NB4 (cell line): ENCODE measurements at regions not wholly inside any gene's neighbourhood (a gene's known extent, or its start where the extent isn't known, plus 50 kb on each side); places are given as distances from the start of the nearest gene placed in this dataset.

ENCODE experiments used
- MYC ChIP-seq: IDR thresholded peaks from 2 replicates; pipeline ENCODE4 v1.6.1; 2011; ENCODE audit warnings: low read depth, low read length
- POLR2A ChIP-seq: IDR thresholded peaks from 2 replicates; pipeline ENCODE4 v1.6.1; 2011; ENCODE audit warnings: mild to moderate bottlenecking; ENCODE audit not compliant: insufficient read length; ENCODE audit errors: extremely low read depth
- TF ChIP-seq, protein P1 (sequence below): IDR thresholded peaks from one replicate; pipeline ENCODE4 v1.5.1; 2012; ENCODE audit warnings: low read depth, low read length
- TF ChIP-seq, protein P2 (sequence below): IDR thresholded peaks from 2 replicates; pipeline ENCODE4 v1.6.1; 2011; ENCODE audit warnings: low read depth, low read length

DNA sequence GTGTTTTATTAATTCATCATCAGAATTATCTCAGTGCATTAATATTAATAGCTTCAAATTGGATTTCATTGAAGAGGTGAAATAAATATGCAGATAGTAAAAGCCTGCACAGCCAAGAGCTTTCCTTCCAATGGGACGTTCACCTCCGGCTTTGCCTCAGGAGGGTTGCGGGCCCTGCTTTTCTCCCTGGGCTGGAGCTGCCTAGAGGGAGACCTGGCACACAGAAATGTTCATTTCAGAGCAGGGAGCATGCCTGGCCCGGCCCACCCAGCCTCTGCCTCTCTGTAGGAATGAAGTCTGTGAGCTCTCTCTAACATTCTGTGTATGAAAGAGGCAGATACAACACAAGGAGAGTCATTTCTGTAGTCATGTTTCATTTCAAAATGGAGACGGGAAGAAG, 100.4 kb upstream of the IRX2 start:
- TF ChIP-seq POLR2A (no peak), MYC (no peak)
- TF ChIP-seq, protein P1, sequence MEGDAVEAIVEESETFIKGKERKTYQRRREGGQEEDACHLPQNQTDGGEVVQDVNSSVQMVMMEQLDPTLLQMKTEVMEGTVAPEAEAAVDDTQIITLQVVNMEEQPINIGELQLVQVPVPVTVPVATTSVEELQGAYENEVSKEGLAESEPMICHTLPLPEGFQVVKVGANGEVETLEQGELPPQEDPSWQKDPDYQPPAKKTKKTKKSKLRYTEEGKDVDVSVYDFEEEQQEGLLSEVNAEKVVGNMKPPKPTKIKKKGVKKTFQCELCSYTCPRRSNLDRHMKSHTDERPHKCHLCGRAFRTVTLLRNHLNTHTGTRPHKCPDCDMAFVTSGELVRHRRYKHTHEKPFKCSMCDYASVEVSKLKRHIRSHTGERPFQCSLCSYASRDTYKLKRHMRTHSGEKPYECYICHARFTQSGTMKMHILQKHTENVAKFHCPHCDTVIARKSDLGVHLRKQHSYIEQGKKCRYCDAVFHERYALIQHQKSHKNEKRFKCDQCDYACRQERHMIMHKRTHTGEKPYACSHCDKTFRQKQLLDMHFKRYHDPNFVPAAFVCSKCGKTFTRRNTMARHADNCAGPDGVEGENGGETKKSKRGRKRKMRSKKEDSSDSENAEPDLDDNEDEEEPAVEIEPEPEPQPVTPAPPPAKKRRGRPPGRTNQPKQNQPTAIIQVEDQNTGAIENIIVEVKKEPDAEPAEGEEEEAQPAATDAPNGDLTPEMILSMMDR, result no peak
- TF ChIP-seq, protein P2, sequence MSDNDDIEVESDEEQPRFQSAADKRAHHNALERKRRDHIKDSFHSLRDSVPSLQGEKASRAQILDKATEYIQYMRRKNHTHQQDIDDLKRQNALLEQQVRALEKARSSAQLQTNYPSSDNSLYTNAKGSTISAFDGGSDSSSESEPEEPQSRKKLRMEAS, result no peak
